DMS 273 (cell line): ENCODE measurements at regions not wholly inside any gene's neighbourhood (a gene's known extent, or its start where the extent isn't known, plus 50 kb on each side); places are given as distances from the start of the nearest gene placed in this dataset.

Source experiments
- DNase-seq: peaks from one replicate; lab custom pipeline; 2025; ENCODE audit not compliant: unreplicated experiment; lab: John Stamatoyannopoulos, UW

DNA sequence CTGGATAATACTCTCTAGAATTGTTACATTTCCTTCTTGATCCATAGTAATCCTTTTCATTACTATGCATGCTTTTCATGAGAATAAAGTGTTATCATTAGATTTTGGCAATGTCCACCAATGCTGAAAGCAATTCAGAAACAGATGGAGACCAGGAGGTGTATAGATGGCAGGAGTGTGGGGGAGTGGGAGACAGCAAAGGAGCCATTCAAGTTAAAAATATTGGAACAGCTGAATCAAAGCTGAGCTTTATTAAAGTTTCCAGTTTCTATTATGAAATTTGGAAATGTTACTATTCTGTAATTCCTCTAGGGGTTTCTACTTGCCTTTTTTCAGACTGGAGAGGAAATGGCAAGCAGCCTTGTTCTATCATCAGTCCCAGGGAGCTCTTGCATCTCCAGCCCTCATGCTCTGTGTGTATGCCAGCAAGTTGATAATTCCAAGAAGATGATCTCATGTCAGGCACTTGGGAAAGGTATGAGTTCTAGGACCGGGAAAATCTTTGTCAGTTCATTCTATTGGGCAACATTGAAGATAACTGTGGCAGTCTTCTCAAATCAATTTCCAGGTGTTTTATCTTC is 228.0 kb downstream of the CD109 start:
- DNase-seq = peak; percentile 43

DNA sequence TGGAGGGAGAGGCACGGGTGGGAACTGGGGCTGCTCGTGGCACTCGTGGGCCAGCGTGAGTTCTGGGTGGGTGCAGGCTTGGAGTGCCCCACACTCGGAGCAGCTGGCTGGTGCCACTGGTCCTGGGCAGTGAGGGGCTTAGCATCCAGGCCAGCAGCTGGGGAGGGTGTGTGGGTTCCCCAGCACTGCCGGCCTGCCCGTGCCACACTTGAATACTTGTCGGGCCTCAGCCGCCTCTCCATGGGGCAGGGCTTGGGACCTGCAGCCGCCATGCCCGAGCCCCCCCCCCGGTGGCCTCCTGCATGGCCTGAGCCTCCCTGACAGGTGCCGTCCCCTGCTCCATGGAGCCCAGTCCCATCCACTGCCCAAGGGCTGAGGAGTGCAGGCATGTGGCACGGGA is 207.2 kb downstream of the CD109 start:
- DNase-seq = no peak

DNA sequence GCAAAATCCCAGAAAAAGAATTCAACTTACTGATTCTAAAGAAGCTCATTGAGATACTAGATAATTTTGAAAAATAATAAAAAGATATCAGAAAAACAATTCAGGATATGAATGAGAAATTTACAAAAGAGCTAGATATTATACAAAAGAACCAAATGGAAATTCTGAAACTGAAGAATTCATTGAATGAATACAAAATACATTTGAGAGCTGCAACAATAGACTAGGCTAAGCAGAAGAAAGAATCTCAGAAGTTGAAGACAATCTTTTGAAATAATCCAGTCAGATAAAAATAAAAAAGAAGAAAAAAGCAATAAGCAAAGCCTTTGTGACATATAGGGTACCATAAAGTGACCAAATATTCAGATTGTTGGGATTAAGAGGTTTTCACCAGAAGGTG is 206.0 kb downstream of the CD109 start:
- no peak for DNase-seq

DNA sequence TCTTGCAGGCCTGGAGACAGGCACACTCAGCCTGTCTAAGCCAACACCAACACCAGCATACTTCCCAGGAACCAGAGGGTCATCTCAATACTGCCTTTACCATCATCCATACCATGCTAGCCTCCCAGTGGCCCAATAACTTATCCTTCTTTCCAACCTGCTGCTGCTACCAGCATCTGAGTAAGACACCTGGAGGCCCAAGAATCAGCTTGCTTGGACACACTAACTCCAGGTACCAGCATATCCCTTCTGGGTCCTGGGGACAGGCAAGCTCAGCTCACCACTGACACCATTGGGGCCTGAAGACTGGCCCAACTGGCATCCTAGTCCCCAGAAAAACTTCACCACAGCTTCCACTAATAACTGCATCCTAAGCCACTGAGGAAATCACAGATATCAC is 205.3 kb downstream of the CD109 start:
- no peak for DNase-seq

DNA sequence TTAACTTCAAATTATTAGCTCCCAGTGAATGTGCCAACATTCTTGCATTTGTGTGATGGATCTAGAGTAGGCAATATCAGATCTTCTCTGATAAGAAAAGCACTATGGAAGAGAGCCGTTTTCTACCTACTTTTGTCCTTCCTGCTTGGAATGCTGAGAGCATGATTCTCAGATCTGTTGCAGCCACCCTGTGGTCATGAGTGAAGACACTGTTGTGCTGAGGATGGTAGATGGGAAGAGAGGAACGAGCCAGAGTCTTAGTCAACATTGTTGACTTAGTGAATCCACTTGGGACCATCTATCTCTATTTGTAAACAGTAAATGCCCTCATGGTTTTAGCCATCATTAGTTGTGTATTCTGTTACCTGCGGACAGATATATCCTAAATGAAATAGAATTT is 202.6 kb downstream of the CD109 start:
- DNase-seq = peak; percentile 2

DNA sequence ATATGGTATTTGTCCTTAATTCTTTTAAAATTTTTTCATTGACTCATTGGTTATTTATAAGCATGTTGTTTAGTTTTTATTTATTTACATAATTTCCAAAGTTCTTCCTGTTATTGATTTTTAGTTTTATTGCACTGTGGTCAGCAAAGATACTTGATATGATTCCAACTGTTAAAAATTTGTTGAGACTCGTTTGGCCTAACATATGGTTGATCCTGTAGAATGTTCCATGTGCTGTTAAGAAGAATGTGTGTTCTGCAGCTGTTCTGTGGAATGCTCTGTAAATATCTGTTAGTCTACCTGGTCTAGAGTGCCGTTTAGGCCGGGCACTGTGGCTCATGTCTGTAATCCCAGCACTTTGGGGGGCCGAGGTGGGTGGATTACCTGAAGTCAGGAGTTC is 197.7 kb downstream of the CD109 start:
- peak; percentile 4 for DNase-seq

DNA sequence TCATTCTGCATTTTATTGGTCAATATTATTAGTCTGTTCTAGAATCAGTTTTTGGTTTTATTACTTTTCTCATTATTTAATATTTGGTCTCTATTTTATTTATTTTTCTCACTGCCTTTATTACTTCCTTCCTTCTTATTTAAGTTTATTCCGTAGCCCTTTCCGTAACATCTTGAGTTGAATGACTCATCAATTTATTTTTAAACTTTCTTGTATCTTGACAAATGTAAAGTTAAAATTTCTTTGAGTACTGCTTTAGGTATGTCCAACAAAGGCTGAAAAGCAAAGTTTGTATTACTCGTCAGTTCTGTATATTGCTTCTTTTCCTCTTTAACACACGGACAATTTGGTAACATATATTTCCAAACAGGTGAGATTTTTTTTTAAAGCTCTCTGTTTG is 192.0 kb downstream of the CD109 start:
- no peak for DNase-seq

DNA sequence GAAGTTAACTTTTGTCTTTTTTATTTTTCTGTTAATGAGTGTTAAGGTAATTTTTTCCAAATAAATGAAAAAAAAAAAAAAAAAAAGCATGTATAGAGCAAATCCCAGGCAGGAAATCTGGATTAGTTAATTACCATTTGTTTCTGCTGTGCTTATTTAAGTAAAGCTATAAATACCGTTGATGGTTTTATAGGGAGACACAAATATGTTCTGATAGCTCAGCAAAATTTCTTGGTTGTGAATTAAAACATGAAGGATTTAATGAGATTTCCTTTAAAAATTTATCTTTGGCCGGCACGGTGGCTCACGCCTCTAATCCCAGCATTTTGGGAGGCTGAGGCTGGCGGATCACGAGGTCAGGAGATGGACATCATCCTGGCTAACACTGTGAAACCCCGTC is 189.4 kb downstream of the CD109 start:
- no peak for DNase-seq

DNA sequence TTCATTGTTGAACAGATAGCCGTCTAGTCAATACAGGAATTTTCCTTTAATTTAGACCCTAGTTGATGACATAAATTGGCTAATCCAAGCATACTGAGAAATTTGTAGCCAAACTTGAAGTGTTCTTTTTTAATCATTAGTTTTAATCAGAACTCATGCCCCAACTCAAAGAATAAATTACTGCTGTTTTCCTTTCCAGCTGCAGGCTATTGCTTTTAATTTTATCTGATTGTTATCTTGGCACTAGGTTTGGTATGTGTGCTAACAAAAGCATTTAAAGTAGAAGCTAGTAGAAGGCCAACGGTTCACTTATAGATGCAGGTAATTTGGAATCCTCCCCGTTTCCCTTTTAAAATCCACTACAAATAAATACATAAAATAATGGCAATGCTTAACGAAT is 188.5 kb downstream of the CD109 start:
- DNase-seq = no peak

DNA sequence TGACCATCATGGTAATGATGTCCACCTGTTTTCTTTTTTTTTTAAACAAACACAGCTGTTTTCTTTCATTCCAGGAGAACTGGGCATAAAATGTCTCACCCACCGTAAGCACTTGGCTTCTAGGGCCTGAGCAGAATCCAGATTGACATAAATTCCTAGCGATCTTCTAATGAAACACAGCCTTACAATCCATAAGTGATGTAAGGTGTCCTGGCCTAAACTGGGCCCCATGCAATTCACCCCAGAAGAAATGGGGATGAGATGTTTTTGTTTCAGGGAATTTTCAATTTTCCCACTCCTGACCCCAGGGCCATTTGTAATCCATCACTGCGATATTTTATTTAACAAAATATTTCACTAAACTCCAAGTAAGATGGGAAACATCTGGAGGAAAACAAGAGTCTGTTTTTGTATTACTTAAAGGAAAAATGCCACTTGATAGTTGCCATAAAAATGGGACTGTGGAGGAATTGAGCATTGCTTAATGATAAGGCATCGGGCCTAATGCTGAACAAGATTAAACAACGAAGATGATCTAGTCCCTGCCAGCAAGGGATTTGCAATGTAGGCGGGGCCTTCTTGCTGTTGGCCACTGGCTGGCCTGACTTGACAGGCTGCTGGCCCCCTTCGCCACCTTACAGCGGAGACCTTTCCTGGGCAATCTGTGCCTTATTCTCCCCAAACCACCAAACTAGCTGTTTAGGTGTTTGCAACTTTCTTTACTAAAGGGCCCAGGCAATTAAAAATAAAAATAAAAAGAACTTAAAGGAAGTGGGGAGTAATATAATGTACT is 183.7 kb downstream of the CD109 start:
- no peak for DNase-seq

DNA sequence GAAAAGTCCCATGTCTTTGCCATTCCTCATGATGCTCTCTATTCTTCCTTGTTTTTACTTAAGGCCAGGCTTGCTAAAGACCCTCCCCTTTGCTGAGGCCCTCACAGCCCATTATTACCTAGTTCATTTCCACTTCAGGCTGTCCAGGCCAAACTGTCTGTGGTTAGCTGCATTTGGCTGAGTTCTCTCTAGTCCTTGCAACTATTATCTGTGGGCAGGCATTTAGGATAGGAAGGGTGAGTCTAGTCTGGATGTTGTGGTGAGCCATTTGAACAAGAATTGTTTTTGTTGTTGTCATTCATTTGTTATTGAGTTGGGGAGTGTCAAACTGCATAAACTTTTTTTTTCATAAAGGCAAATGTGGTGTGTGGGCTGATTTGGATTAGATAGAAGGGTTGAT is 182.4 kb downstream of the CD109 start:
- no peak for DNase-seq
